Stomach (tissue), 4 donors: ENCODE measurements at regions not wholly inside any gene's neighbourhood (a gene's known extent, or its start where the extent isn't known, plus 50 kb on each side); places are given as distances from the start of the nearest gene placed in this dataset.

Experiments
- CTCF ChIP-seq, 7 experiments: fragments of 450-650 bp in 4 of 7; fragments of 200-600 bp in 3 of 7; sonication (generic) in 3 of 7; IDR thresholded peaks; one replicate each; pipeline ENCODE4 v1.5.1; 2016 to 2019; ENCODE audit warnings: antibody characterized with exemption in 7 of 7, control low read depth in 2 of 7, mild to moderate bottlenecking in 1 of 7
- POLR2A ChIP-seq, 4 donors: fragments of 450-650 bp; IDR thresholded peaks; one replicate each; pipeline ENCODE4 v1.6.1; 2016; ENCODE audit warnings: antibody characterized with exemption in 4 of 4, control low read depth in 2 of 4, mild to moderate bottlenecking in 1 of 4, moderate library complexity in 1 of 4
- POLR2AphosphoS5 ChIP-seq, 3 donors: sonication (generic); formaldehyde crosslinking; IDR thresholded peaks; one replicate each; pipeline ENCODE4 v1.6.1; 2016; ENCODE audit warnings: antibody characterized with exemption in 3 of 3

GRCh38 chrX:18032486-18033221 lies 171.6 kb upstream of the RAI2 start:
- TF ChIP-seq POLR2AphosphoS5 (IDR thresholded peaks at IDR 0.05) = no peak
- TF ChIP-seq CTCF (IDR thresholded peaks at IDR 0.05) = no peak
- no peak for TF ChIP-seq POLR2A (IDR thresholded peaks at IDR 0.05)
